HCT116 (cell line): ENCODE measurements at regions not wholly inside any gene's neighbourhood (a gene's known extent, or its start where the extent isn't known, plus 50 kb on each side); places are given as distances from the start of the nearest gene placed in this dataset.

Experiments used
- ATAC-seq: fragments of 200-7000 bp; cut with Tn5 transposase; 2 replicates; pipeline ENCODE4 v1.9.1; 2020; ENCODE audit warnings: mild to moderate bottlenecking, moderate library complexity
- BruUV-seq: library from RNA; stranded (reverse); fragments of 400-500 nt; replicated peaks from 2 replicates; lab custom pipeline; 2021; lab: Mats Ljungman, UMichigan
- CTCF ChIA-PET: fragments of 300-600 bp; sonication (Branson Sonifier 250); formaldehyde crosslinking; loops from one replicate; lab custom pipeline; 2021; ENCODE audit warnings: antibody characterized with exemption; lab: Charles Lee
- POLR2A ChIA-PET: fragments of 300-600, 350-600 bp; sonication (Branson Sonifier 250); formaldehyde crosslinking; loops from one replicate; lab custom pipeline; 2021; ENCODE audit warnings: antibody characterized with exemption; lab: Charles Lee
- RAD21 ChIA-PET, 2 experiments: fragments of 300-600 bp; sonication (Branson Sonifier 250); formaldehyde crosslinking; loops; one replicate each; lab custom pipeline; 2023; ENCODE audit warnings: low total read pairs in 2 of 2; ENCODE audit not compliant: uncharacterized antibody in 2 of 2, unreplicated experiment in 2 of 2, low non-redundant PET in 1 of 2; lab: Charles Lee
- DNase-seq: peaks from one replicate; pipeline ENCODE4 v3.0.0-alpha.2; 2010; ENCODE audit warnings: low read depth, low spot score
- H2AFZ ChIP-seq: fragments of 200-600 bp; shearing (Covaris generic), sonication (generic); 2 replicates; pipeline ENCODE4 v1.6.1; 2017; ENCODE audit warnings: low read depth, mixed run types, mixed read lengths, antibody characterized with exemption, low read length; ENCODE audit not compliant: poor library complexity, severe bottlenecking
- H3K27ac ChIP-seq: 2 replicates; pipeline ENCODE4 v1.5.1; 2012; ENCODE audit warnings: low read depth, low read length
- H3K27me3 ChIP-seq: fragments of 200-600 bp; sonication (generic); 2 replicates; pipeline ENCODE4 v1.6.1; 2016; ENCODE audit warnings: mixed run types, low read length, mixed read lengths; ENCODE audit not compliant: insufficient read depth
- H3K36me3 ChIP-seq, 2 experiments: fragments of 200-500 bp in 1 of 2; fragments of 200-600 bp in 1 of 2; sonication (Bioruptor generic) in 1 of 2; sonication (generic) in 1 of 2; 2 replicates each; pipeline versions ENCODE4 v1.5.1 to v1.6.1; 2014 to 2016; ENCODE audit warnings: low read length in 2 of 2, inconsistent platforms in 1 of 2, mixed read lengths in 1 of 2, mixed run types in 1 of 2; ENCODE audit not compliant: insufficient read depth in 2 of 2, control insufficient read depth in 1 of 2
- H3K4me1 ChIP-seq, 2 experiments: fragments of 200-600 bp in 1 of 2; sonication (generic) in 1 of 2; 2 replicates each; pipeline versions ENCODE4 v1.5.1 to v1.6.1; 2012 to 2017; ENCODE audit warnings: low read length in 2 of 2, inconsistent platforms in 1 of 2, mild to moderate bottlenecking in 1 of 2, mixed read lengths in 1 of 2, mixed run types in 1 of 2, moderate library complexity in 1 of 2; ENCODE audit not compliant: insufficient read depth in 2 of 2, control insufficient read depth in 1 of 2
- H3K4me2 ChIP-seq: fragments of 200-600 bp; sonication (generic); 2 replicates; pipeline ENCODE4 v1.6.1; 2017; ENCODE audit warnings: mixed run types, low read length, mixed read lengths
- H3K4me3 ChIP-seq, 2 experiments: fragments of 200-600 bp in 1 of 2; sonication (generic) in 1 of 2; replicated peaks in 1 of 2; 2 replicates each; pipeline ENCODE4 v1.5.1; 2011 to 2016; ENCODE audit warnings: low read length in 2 of 2, control low read depth in 1 of 2, low read depth in 1 of 2, mild to moderate bottlenecking in 1 of 2, mixed read lengths in 1 of 2, mixed run types in 1 of 2
- H3K79me2 ChIP-seq: fragments of 200-600 bp; sonication (generic); 2 replicates; pipeline ENCODE4 v1.6.1; 2017; ENCODE audit warnings: mild to moderate bottlenecking, mixed run types, low read length, moderate library complexity, mixed read lengths; ENCODE audit not compliant: insufficient read depth
- H3K9ac ChIP-seq: fragments of 200-600 bp; sonication (generic); 2 replicates; pipeline ENCODE4 v1.6.1; 2016; ENCODE audit warnings: low read length, mixed read lengths
- H3K9me2 ChIP-seq: fragments of 200-600 bp; sonication (generic), shearing (Covaris generic); 2 replicates; pipeline ENCODE4 v1.6.1; 2017; ENCODE audit warnings: mixed run types, mild to moderate bottlenecking, moderate library complexity; ENCODE audit not compliant: insufficient read depth
- H3K9me3 ChIP-seq, 2 experiments: fragments of 200-500 bp in 1 of 2; fragments of 200-600 bp in 1 of 2; sonication (Bioruptor generic) in 1 of 2; sonication (generic) in 1 of 2; 2 replicates each; pipeline ENCODE4 v1.6.1; 2014 to 2017; ENCODE audit warnings: low read length in 2 of 2, mixed read lengths in 2 of 2, inconsistent platforms in 1 of 2, low read depth in 1 of 2, mild to moderate bottlenecking in 1 of 2, mixed run types in 1 of 2, moderate library complexity in 1 of 2; ENCODE audit not compliant: control insufficient read depth in 1 of 2, insufficient read depth in 1 of 2
- H4K20me1 ChIP-seq: fragments of 200-600 bp; sonication (generic), shearing (Covaris generic); 2 replicates; pipeline ENCODE4 v1.6.1; 2017; ENCODE audit warnings: mixed run types, mild to moderate bottlenecking, moderate library complexity; ENCODE audit not compliant: insufficient read depth
- CBX3 ChIP-seq: IDR thresholded peaks from 2 replicates; pipeline ENCODE4 v1.6.1; 2012; ENCODE audit warnings: low read depth
- ELF1 ChIP-seq: IDR thresholded peaks from 2 replicates; pipeline ENCODE4 v1.6.1; 2012; ENCODE audit warnings: low read depth, borderline replicate concordance
- EZH2 ChIP-seq: fragments of 200-600 bp; sonication (generic); IDR thresholded peaks from 2 replicates; pipeline ENCODE4 v1.6.1; 2017; ENCODE audit warnings: antibody characterized with exemption, mixed run types
- EZH2phosphoT487 ChIP-seq: fragments of 200-600 bp; IDR thresholded peaks from 2 replicates; pipeline ENCODE4 v1.6.1; 2018; ENCODE audit warnings: antibody characterized with exemption, borderline replicate concordance
- JUND ChIP-seq: IDR thresholded peaks from 2 replicates; pipeline ENCODE4 v1.6.1; 2012
- POLR2A ChIP-seq: IDR thresholded peaks from 2 replicates; pipeline ENCODE4 v1.7.0; 2011; ENCODE audit warnings: borderline replicate concordance; ENCODE audit not compliant: insufficient read depth, insufficient read length; ENCODE audit errors: extremely low read depth
- RAD21 ChIP-seq: IDR thresholded peaks from 2 replicates; pipeline ENCODE4 v1.6.1; 2012; ENCODE audit warnings: low read depth, mild to moderate bottlenecking
- SP1 ChIP-seq: IDR thresholded peaks from 2 replicates; pipeline ENCODE4 v1.6.1; 2012; ENCODE audit warnings: low read depth
- SRF ChIP-seq: IDR thresholded peaks from 2 replicates; pipeline ENCODE4 v1.6.1; 2012; ENCODE audit warnings: low read depth
- TCF7L2 ChIP-seq: IDR thresholded peaks from 2 replicates; pipeline ENCODE4 v1.7.0; 2011; ENCODE audit warnings: borderline replicate concordance, inconsistent platforms; ENCODE audit not compliant: insufficient read depth, insufficient read length; ENCODE audit errors: extremely low read depth
- intact Hi-C: fragments of 100-400 bp; cut with micrococcal nuclease; formaldehyde crosslinking; loops from 2 replicates; pipeline ENCODE4 v1.10.0; 2022
- TF ChIP-seq, protein P1 (sequence below): IDR thresholded peaks from 2 replicates; pipeline ENCODE4 v1.6.1; 2011; ENCODE audit warnings: mild to moderate bottlenecking, low read length, moderate library complexity; ENCODE audit not compliant: insufficient replicate concordance; ENCODE audit errors: extremely low read depth

DNA sequence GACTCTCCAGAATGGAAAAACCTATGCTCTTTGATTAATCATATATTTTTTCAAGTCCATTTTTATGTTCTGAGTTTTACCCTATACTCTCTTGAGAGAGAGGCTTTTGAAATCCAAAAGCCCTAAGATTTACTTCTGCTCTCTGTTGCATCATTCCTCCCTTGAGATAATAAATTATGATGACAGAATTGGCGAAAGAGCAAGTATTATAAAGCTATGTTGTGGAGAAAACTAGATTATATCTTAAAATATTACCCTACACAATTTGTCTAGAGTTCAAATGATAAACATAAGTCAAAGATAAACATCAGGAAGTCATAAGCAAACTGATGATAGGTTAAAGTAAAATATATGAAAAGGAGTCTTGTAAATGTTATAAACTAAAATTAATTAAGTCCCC, 293.4 kb upstream of the MME start:
- Histone ChIP-seq H3K9me3 (no peaks in the 10 kb centered on the region), H3K36me3 (no peaks in the 10 kb centered on the region), H4K20me1 (no peaks in the 10 kb centered on the region), H3K27me3 (no peaks in the 10 kb centered on the region), H3K9me2 (no peaks in the 10 kb centered on the region), H3K27ac (no peak overlapping the region), H3K4me3 (no peak overlapping the region), H3K9ac (no peak overlapping the region), H3K4me2 (no peak overlapping the region), H3K79me2 (no peaks in the 10 kb centered on the region), H3K4me1 (no peaks in the 10 kb centered on the region)
- intact Hi-C loops = no loop called here
- ChIA-PET CTCF (no interaction called here), POLR2A (no interaction called here), RAD21 (no interaction called here)
- DNase-seq (no peak), ATAC-seq (no peak)
- TF ChIP-seq, protein P1, sequence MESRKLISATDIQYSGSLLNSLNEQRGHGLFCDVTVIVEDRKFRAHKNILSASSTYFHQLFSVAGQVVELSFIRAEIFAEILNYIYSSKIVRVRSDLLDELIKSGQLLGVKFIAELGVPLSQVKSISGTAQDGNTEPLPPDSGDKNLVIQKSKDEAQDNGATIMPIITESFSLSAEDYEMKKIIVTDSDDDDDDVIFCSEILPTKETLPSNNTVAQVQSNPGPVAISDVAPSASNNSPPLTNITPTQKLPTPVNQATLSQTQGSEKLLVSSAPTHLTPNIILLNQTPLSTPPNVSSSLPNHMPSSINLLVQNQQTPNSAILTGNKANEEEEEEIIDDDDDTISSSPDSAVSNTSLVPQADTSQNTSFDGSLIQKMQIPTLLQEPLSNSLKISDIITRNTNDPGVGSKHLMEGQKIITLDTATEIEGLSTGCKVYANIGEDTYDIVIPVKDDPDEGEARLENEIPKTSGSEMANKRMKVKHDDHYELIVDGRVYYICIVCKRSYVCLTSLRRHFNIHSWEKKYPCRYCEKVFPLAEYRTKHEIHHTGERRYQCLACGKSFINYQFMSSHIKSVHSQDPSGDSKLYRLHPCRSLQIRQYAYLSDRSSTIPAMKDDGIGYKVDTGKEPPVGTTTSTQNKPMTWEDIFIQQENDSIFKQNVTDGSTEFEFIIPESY = no peak
- TF ChIP-seq RAD21 = no peak
- no peak for TF ChIP-seq TCF7L2
- TF ChIP-seq ELF1 = no peak
- TF ChIP-seq POLR2A = no peak
- TF ChIP-seq, all 23 proteins: peak for 0
- no peak overlapping the region for H2AFZ ChIP-seq
- BruUV-seq = no TSS peak

DNA sequence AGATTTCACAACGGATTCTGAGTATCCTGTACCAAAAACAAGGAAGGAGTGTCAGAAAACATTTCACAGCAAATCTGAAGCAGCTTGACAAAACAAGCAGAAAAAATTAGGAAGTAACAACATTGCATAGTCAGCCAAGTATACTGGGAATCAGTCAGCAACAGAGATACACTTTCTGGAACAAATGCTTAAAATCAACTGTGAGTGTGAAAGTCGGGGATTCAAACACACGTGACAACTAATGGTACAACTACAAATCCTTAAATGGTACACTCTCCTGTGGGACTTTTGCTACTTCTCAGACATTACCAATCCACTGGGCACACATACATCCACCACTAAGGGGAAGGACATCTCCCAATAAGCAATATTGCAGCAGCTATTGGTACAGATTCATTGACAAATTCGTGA, 296.6 kb upstream of the MME start:
- H4K20me1 ChIP-seq = no peaks in the 10 kb centered on the region
- TF ChIP-seq SP1 = no peak
- TF ChIP-seq JUND = no peak
- TF ChIP-seq EZH2 = no peak
- no peak for TF ChIP-seq SRF
- no peak for TF ChIP-seq ELF1
- TF ChIP-seq EZH2phosphoT487 = no peak
- TF ChIP-seq, protein P1 = no peak
- no peak for TF ChIP-seq CBX3
- TF ChIP-seq, all 23 proteins: peak for 0
- no peak overlapping the region for H3K4me2 ChIP-seq
- intact Hi-C loops = no loop called here
- DNase-seq (no peak), ATAC-seq (no peak)
- H3K36me3 ChIP-seq = no peaks in the 10 kb centered on the region
- no peaks in the 10 kb centered on the region for H3K9me3 ChIP-seq
- no peak overlapping the region for H3K9ac ChIP-seq
- H3K79me2 ChIP-seq = no peaks in the 10 kb centered on the region
- no peak overlapping the region for H2AFZ ChIP-seq
- no peaks in the 10 kb centered on the region for H3K4me1 ChIP-seq
- no peaks in the 10 kb centered on the region for H3K27me3 ChIP-seq
- no peaks in the 10 kb centered on the region for H3K9me2 ChIP-seq
- ChIA-PET RAD21 (no interaction called here), POLR2A (interaction anchor here (0.6 kb wide), 1 partner anchor 615 kb away, joined by 4 read pairs; no protein-coding TSS in a partner anchor), CTCF (no interaction called here)
- no peak overlapping the region for H3K27ac ChIP-seq
- no TSS peak for BruUV-seq
- no peak overlapping the region for H3K4me3 ChIP-seq
